Activated CD4-positive, alpha-beta memory T cell treated with anti-CD3 and anti-CD28 coated beads for 36 hours (primary cell): ENCODE measurements at regions not wholly inside any gene's neighbourhood (a gene's known extent, or its start where the extent isn't known, plus 50 kb on each side); places are given as distances from the start of the nearest gene placed in this dataset.

Source experiments
- CTCF ChIA-PET: fragments of 350-600 bp; sonication (Branson Sonifier 250); formaldehyde crosslinking; loops from one replicate; lab custom pipeline; 2021; ENCODE audit warnings: antibody characterized with exemption, inconsistent platforms; lab: Charles Lee
- POLR2A ChIA-PET: fragments of 350-600 bp; sonication (Branson Sonifier 250); formaldehyde crosslinking; loops from one replicate; lab custom pipeline; 2021; ENCODE audit warnings: antibody characterized with exemption; lab: Charles Lee
- DNase-seq: peaks from one replicate; pipeline ENCODE4 v3.0.0-alpha.2; 2020
- H3K27ac Mint-ChIP-seq: one replicate; pipeline ENCODE4 v1.8.0; 2021; ENCODE audit warnings: mixed read lengths
- H3K27me3 Mint-ChIP-seq: one replicate; pipeline ENCODE4 v1.8.0; 2021; ENCODE audit warnings: mixed read lengths
- H3K36me3 Mint-ChIP-seq: one replicate; pipeline ENCODE4 v1.8.0; 2021; ENCODE audit warnings: mixed read lengths
- H3K4me1 Mint-ChIP-seq: one replicate; pipeline ENCODE4 v1.8.0; 2021; ENCODE audit warnings: low read depth, mixed read lengths
- H3K4me3 Mint-ChIP-seq: one replicate; pipeline ENCODE4 v1.8.0; 2021; ENCODE audit warnings: mild to moderate bottlenecking, mixed read lengths
- H3K9me3 Mint-ChIP-seq: one replicate; pipeline ENCODE4 v1.8.0; 2021; ENCODE audit warnings: mixed read lengths
- intact Hi-C: fragments of 100-400 bp; cut with micrococcal nuclease; formaldehyde crosslinking; loops from one replicate; pipeline ENCODE4 v1.15.1; 2023

DNA sequence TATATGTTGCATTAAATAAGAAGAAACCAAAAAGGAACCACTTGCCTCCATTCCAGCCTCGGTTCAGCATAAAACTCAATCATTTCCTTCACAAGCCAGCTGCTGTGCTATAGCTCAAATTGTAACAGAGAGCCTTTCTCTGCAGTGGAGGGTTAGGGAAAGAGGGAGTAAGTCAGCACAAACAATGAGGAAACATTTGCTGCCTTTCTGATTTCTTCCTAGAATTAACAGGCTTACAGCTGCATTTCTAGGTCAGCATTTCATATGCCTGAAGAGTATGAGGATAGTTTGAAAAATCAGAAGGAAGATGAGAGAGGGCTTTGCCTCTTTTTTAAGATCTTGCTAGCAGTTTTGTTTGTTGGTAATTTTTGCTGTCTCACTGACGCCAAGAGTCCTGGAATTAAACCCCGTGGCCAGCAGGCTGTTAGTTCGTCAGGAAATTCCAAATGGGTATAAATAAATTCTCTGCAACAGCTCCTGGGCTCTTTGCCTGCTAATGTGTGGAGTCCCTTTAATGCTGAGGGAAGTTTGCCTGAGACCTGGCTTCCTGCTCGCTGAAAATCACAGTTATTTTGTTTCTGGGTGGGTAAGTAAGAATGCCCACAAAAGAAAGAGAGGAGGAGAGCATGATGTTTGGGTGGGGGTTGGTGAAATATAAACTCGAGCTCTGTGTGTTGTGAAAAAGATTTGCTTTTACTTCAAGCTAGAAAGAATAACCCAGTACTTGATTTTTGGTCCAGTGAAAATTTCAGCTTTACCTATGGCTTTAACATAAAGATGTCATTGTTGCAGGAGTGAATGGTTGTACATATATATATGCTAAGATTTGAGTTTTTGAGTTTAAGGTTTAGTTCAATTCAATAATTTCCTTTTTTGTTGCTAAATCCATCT lies 148.1 kb upstream of the DMRT1 start:
- no peaks in the 10 kb centered on the region for H3K36me3 Mint-ChIP-seq
- POLR2A ChIA-PET = no interaction called here
- CTCF ChIA-PET = interaction anchor here (0.7 kb wide), 1 partner anchor 37 kb away, joined by 3 read pairs; no protein-coding TSS in a partner anchor
- no peak overlapping the region for H3K4me3 Mint-ChIP-seq
- no peak for DNase-seq
- H3K27ac Mint-ChIP-seq = no peak overlapping the region
- no peaks in the 10 kb centered on the region for H3K9me3 Mint-ChIP-seq
- H3K27me3 Mint-ChIP-seq = no peaks in the 10 kb centered on the region
- no peaks in the 10 kb centered on the region for H3K4me1 Mint-ChIP-seq
- intact Hi-C loops = no loop called here

DNA sequence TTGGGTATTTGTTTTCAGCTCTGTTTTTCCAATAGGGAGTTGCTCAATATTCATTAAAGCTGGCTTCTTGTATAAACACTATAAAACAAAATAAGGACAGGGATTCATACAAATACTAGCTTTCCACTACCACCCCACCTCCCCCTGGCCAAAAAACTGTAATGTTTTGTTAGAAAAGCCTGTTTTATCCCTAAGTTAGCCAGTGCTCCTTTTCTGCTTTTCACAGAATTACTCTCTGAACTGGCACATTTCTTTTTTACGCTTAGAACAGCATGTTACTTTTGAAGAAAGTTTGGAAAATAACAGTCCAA lies 147.4 kb upstream of the DMRT1 start:
- Mint-ChIP-seq H3K27me3 (no peaks in the 10 kb centered on the region), H3K27ac (no peak overlapping the region), H3K4me1 (no peaks in the 10 kb centered on the region), H3K36me3 (no peaks in the 10 kb centered on the region), H3K9me3 (no peaks in the 10 kb centered on the region), H3K4me3 (no peak overlapping the region)
- intact Hi-C loops = no loop called here
- POLR2A ChIA-PET = no interaction called here
- no peak for DNase-seq
- CTCF ChIA-PET = no interaction called here

DNA sequence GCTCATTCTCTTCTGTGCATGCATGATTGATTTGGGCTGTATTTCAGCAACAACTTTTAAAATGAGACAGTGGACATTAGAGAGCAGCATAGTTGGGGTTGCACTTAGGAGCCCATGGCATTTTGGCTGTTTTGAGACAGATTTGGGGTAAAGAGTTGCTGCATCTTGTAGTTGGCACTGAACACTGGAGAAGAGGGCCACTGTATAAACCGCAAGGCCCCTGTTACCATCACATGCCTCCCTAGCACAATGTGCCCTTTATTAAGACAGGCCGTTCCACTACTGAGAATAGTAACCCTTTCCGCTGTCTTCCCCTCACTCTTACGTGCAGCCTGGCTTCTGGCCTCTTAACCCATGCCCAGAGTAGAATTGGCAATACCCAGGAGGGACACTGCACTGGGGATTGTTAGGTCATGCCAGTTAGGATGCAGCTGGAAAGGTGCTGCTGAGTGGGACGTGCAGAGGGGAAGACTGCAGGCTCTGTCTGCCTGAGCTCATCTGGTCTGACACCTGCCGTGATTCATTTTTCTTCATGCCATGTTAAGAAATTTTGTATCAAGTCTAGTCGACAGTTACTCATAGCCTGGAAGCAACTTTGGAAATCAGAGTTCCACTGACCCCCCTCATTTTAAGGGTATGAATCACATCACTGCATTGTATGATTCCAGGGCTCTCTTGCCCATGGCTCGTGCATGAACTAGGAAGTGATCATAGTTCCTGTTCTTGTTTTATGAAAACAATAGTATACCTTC lies 146.9 kb upstream of the DMRT1 start:
- CTCF ChIA-PET = no interaction called here
- Mint-ChIP-seq H3K27me3 (no peaks in the 10 kb centered on the region), H3K27ac (no peak overlapping the region), H3K9me3 (no peaks in the 10 kb centered on the region), H3K4me3 (no peak overlapping the region), H3K4me1 (no peaks in the 10 kb centered on the region), H3K36me3 (no peaks in the 10 kb centered on the region)
- intact Hi-C loops = no loop called here
- no peak for DNase-seq
- POLR2A ChIA-PET = interaction anchor here (0.5 kb wide), 1 partner anchor 64 kb away, joined by 3 read pairs; no protein-coding TSS in a partner anchor

DNA sequence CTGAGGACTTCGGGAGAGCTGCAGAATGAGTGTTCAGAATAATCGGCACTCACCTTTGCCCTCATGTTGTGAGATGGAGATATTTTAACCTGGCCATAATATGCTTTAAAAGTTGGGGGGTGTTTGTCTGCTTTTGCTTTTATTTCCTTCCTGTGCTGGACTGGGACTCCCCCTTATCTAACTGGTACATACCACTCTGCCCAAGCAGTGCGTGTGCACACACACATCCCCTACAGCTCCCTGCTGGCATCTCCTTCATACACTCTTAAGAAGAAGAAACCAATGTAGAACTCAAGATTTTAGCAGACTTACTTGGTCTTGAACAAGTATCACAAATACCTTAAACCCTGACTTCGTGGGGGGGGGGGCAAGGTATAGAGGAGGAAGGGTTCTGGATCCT lies 146.2 kb upstream of the DMRT1 start:
- POLR2A ChIA-PET = interaction anchor here (0.5 kb wide), 1 partner anchor 65 kb away, joined by 3 read pairs; no protein-coding TSS in a partner anchor
- DNase-seq = no peak
- intact Hi-C loops = no loop called here
- H3K27ac Mint-ChIP-seq = no peak overlapping the region
- H3K4me3 Mint-ChIP-seq = no peak overlapping the region
- no peaks in the 10 kb centered on the region for H3K36me3 Mint-ChIP-seq
- no peaks in the 10 kb centered on the region for H3K4me1 Mint-ChIP-seq
- H3K9me3 Mint-ChIP-seq = no peaks in the 10 kb centered on the region
- CTCF ChIA-PET = no interaction called here
- no peaks in the 10 kb centered on the region for H3K27me3 Mint-ChIP-seq

DNA sequence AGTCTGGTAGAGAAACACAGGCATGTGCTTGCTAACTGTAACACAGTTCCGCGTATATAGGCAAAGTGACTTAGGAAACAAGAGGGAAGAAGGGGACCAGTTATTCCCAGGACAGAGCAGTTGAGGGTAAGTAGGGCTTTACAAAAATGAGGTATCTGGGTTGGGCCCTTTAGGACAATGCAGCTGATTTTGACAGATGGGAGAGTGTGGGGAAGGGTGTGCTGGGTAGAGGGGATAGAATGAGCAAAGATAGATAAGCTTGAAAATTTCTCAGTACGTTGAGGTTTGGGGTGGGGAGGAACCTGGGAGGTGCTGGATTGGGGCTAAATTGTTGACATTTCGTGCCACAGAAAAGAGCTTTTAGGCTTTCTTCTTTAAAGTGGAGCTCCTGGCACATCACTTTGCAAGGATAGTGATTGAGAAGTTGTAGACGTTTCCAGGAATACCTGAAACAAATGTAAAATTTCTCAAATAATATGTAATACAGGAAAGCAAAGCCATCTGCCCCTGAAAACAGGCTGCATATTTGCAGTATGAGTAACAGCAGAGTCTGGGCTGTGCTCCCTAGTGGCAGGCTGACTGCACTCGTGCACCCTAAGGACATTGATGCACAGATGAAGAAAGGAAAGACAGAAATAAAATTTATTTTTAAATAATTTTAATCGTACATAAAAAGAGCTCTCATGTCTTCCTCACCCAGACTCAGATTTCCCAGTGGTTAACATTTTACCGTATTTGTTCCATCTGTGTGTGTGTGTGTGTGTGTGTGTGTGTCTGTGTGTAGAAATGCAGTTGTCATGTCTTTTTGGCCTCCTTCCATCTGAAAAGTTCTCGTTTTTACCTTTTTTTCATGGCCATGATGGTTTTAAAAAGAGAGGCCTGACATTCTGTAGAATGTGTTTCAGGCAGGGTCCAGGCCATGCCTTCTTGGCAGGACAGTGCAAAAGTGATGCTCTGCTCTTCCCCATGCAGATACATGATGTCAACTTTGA lies 144.9 kb upstream of the DMRT1 start:
- intact Hi-C loops = no loop called here
- Mint-ChIP-seq H3K4me1 (peaks cover 4% of the 10 kb centered on the region), H3K4me3 (no peak overlapping the region), H3K27me3 (no peaks in the 10 kb centered on the region), H3K9me3 (no peaks in the 10 kb centered on the region), H3K36me3 (no peaks in the 10 kb centered on the region), H3K27ac (no peak overlapping the region)
- CTCF ChIA-PET = no interaction called here
- DNase-seq = no peak
- POLR2A ChIA-PET = no interaction called here

DNA sequence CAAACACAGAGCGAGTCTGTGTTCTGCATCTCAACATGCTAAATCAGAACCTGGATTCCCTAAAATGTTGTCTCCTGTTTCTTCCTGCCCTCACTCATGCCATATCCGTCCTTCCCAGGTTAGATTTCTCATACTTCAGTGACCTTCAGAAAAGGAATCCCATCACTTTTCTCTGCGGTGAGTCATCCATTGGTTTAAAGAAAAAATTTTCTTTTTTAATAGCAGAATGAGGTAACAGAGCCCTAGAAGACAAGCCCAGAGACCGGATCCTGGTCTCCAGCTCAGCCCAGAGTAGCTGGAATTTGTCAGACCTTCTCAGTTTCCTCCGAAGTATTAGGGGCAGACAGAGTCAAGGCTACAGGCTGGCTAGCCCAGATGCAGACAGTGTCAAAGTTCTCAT lies 143.2 kb upstream of the DMRT1 start:
- H3K4me3 Mint-ChIP-seq = no peak overlapping the region
- POLR2A ChIA-PET = no interaction called here
- intact Hi-C loops = no loop called here
- H3K27me3 Mint-ChIP-seq = no peaks in the 10 kb centered on the region
- no peaks in the 10 kb centered on the region for H3K9me3 Mint-ChIP-seq
- H3K4me1 Mint-ChIP-seq = peaks cover 4% of the 10 kb centered on the region
- CTCF ChIA-PET = no interaction called here
- DNase-seq = no peak
- H3K27ac Mint-ChIP-seq = no peak overlapping the region
- H3K36me3 Mint-ChIP-seq = no peaks in the 10 kb centered on the region

DNA sequence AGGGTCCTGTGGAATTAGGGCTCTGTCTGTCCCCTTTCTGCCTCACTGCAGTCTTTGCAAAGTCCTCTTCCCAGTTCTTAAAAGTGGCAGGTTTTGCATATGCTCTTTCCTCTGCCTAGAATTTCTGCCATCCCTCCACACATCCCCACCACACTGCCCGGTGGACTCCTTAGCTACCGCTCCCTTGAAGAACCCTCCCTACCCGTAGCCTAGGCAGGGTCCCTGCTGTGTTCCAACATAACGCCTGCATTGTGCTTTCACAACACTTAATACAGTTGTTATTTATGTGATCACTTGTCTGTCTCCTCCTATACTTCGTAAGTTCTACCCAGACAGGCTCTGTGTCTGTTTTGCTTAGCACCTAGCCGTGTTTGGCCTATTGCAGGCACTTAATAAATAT lies 142.5 kb upstream of the DMRT1 start:
- ChIA-PET CTCF (no interaction called here), POLR2A (no interaction called here)
- no peak for DNase-seq
- Mint-ChIP-seq H3K9me3 (no peaks in the 10 kb centered on the region), H3K27me3 (no peaks in the 10 kb centered on the region), H3K36me3 (no peaks in the 10 kb centered on the region), H3K4me1 (peaks cover 4% of the 10 kb centered on the region), H3K4me3 (no peak overlapping the region), H3K27ac (no peak overlapping the region)
- intact Hi-C loops = no loop called here

DNA sequence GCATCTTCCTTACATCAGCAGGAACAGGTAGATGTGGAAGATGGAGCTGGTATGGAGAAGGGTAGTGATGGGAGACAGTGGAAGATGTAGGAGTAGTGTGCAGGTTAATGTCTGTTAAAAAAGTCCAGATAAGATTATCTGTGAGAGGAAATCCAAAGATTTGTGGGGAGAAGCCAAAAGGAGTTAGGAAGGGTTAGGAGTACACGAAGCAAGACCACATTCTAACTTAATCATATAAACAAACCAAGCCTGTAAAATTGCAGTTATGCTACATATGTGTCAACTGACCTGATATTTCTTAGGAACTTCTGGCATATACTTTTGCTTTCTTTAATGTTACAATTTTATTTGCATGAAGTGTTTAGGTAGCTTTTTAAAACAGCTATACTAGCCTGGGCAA lies 142.1 kb upstream of the DMRT1 start:
- Mint-ChIP-seq H3K4me3 (no peak overlapping the region), H3K27ac (no peak overlapping the region), H3K27me3 (no peaks in the 10 kb centered on the region), H3K36me3 (no peaks in the 10 kb centered on the region), H3K4me1 (peaks cover 4% of the 10 kb centered on the region), H3K9me3 (no peaks in the 10 kb centered on the region)
- DNase-seq = no peak
- intact Hi-C loops = no loop called here
- POLR2A ChIA-PET = no interaction called here
- CTCF ChIA-PET = no interaction called here

DNA sequence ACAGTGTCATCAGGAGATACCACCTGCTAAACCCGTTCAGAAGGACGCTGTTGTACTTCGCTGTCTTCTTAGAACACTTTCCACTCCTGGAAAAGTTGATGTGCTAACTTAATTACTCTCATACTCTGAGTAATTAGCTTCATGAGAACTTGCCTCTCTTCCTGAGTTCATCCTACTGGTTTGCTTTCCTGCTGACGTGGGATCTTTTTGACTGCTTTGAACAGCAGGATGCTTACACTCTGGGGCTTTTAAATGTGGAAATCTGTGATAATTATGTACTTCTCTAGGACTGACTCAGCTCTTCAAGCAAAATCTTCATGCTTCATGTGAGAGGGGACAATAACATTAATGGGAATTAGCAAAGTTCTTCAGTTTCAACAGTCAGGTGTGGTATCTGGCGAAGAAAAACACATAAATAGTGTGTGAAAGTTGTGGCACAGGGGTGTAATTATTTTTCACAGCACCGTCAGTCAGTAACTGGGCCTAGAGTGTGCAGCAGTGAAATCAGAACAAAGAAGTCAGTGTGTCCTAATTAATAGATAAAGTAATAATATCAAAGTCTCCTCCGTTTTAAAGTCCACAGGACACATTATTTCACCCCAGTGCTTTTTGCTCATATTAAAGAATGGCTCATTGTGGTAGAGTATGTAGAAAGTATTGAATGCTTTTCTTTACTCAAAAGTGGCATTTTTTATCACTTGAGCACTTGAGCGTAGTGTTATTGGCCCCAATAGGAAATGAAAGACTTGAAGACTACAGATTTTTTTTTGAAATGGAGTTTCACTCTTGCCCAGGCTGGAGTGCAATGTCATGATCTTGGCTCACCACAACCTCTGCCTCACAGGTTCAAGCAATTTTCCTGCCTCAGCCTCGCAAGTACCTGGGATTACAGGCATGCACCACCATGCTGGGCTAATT lies 140.9 kb upstream of the DMRT1 start:
- H3K27me3 Mint-ChIP-seq = no peaks in the 10 kb centered on the region
- CTCF ChIA-PET = no interaction called here
- no peaks in the 10 kb centered on the region for H3K9me3 Mint-ChIP-seq
- no peak overlapping the region for H3K4me3 Mint-ChIP-seq
- intact Hi-C loops = no loop called here
- H3K36me3 Mint-ChIP-seq = no peaks in the 10 kb centered on the region
- no peak for DNase-seq
- POLR2A ChIA-PET = interaction anchor here (0.6 kb wide), 1 partner anchor 56 kb away, joined by 3 read pairs; no protein-coding TSS in a partner anchor
- no peak overlapping the region for H3K27ac Mint-ChIP-seq
- peaks cover 4% of the 10 kb centered on the region for H3K4me1 Mint-ChIP-seq

DNA sequence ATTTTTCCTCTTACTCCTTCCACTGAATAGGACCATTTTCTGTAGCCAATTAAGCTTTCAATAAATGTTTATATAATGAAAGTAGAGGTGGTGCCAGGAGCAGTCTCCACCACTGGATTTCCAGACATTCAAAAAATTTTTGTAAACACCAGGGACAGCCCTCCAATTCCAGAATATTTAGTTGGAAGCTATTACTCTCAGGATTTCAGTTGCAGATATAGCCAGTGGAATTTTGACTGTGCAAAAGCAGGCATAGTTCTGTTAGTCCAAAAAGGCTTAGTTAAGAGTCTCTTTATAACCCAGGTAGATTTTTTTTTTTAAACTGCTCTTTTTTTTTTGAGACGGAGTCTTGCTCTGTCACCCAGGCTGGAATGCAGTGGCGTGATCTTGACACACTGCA lies 138.1 kb upstream of the DMRT1 start:
- ChIA-PET POLR2A (interaction anchor here (0.7 to 1.0 kb wide), 2 partner anchors 17 to 61 kb away, joined by 3 to 9 read pairs; no protein-coding TSS in a partner anchor), CTCF (interaction anchor here (0.7 kb wide), 1 partner anchor 12 kb away, joined by 4 read pairs; no protein-coding TSS in a partner anchor)
- Mint-ChIP-seq H3K4me1 (peaks cover 16% of the 10 kb centered on the region), H3K36me3 (peaks cover 3% of the 10 kb centered on the region), H3K9me3 (no peaks in the 10 kb centered on the region), H3K27ac (no peak overlapping the region), H3K27me3 (peaks cover 5% of the 10 kb centered on the region), H3K4me3 (no peak overlapping the region)
- intact Hi-C loops = no loop called here
- DNase-seq = no peak

DNA sequence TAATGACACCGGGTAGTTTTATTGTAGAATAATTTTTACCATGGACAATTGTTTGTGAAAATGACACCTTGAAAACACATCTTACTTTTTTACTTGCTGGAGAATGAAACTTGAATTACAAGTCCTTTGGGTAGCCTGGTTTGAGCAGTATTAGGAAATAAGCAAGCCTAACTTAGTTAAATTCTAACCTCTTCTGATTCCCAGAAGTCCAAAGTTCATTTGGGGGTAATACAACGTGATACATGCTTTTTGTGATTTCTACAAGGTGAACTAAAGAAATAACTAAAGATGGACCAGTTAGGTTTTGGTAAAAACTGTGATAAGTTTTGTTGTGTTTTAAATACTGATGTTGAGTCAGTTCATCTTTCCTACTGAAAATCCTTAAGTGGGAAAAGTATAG lies 135.4 kb upstream of the DMRT1 start:
- Mint-ChIP-seq H3K9me3 (no peaks in the 10 kb centered on the region), H3K27ac (peak overlapping the region; percentile 9), H3K27me3 (peaks cover 5% of the 10 kb centered on the region), H3K36me3 (peaks cover 6% of the 10 kb centered on the region), H3K4me1 (peaks cover 12% of the 10 kb centered on the region), H3K4me3 (peak overlapping the region; percentile 80)
- intact Hi-C loops = no loop called here
- no peak for DNase-seq
- POLR2A ChIA-PET = no interaction called here
- CTCF ChIA-PET = no interaction called here
